ENCODE measurements at regions not wholly inside any gene's neighbourhood (a gene's known extent, or its start where the extent isn't known, plus 50 kb on each side); places are given as distances from the start of the nearest gene placed in this dataset.

DNA sequence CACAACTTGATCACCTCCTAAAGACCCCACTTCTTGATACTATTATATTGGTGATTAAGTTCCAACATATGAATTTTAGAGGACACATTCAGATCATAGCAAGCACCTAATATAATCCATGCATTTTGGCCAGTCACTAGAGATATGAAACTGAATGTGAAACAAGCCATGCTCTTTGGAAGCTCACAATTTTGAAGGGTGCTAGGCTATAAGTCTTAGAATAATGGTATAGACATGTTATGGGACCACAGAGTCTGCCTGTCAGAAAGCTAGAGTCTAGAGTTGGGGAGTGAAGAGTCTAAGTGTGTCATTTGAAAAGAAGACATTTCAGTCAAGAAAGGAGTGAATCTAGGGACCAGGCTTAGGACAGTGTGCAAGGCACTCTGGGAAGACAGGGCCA, 186.4 kb upstream of the SLC24A5 start:
- TF ChIP-seq, protein P1, sequence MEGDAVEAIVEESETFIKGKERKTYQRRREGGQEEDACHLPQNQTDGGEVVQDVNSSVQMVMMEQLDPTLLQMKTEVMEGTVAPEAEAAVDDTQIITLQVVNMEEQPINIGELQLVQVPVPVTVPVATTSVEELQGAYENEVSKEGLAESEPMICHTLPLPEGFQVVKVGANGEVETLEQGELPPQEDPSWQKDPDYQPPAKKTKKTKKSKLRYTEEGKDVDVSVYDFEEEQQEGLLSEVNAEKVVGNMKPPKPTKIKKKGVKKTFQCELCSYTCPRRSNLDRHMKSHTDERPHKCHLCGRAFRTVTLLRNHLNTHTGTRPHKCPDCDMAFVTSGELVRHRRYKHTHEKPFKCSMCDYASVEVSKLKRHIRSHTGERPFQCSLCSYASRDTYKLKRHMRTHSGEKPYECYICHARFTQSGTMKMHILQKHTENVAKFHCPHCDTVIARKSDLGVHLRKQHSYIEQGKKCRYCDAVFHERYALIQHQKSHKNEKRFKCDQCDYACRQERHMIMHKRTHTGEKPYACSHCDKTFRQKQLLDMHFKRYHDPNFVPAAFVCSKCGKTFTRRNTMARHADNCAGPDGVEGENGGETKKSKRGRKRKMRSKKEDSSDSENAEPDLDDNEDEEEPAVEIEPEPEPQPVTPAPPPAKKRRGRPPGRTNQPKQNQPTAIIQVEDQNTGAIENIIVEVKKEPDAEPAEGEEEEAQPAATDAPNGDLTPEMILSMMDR (IDR thresholded peaks at IDR 0.05; ENCODE audit: borderline replicate concordance, extremely low read depth, low read length, poor library complexity, severe bottlenecking), result no peak
- no peak for TF ChIP-seq EZH2 (IDR thresholded peaks at IDR 0.05; ENCODE audit: borderline replicate concordance, low read depth, low read length, severe bottlenecking)

Measured in DND-41 (cell line).